Type B pancreatic cell (in vitro differentiated cells): ENCODE measurements at regions not wholly inside any gene's neighbourhood (a gene's known extent, or its start where the extent isn't known, plus 50 kb on each side); places are given as distances from the start of the nearest gene placed in this dataset.

Experiments used
- DNase-seq: peaks from one replicate; pipeline ENCODE4 v3.0.0; 2021; ENCODE audit warnings: mixed read lengths; ENCODE audit not compliant: unreplicated experiment; ENCODE audit errors: extremely low spot score
- H3K27ac Mint-ChIP-seq: 2 replicates; pipeline ENCODE4 v1.8.0; 2021; ENCODE audit warnings: mild to moderate bottlenecking, mixed read lengths
- H3K27me3 Mint-ChIP-seq: 2 replicates; pipeline ENCODE4 v1.8.0; 2021; ENCODE audit warnings: mixed read lengths
- H3K36me3 Mint-ChIP-seq: 2 replicates; pipeline ENCODE4 v1.8.0; 2021; ENCODE audit warnings: mixed read lengths
- H3K4me1 Mint-ChIP-seq: one replicate; pipeline ENCODE4 v1.8.0; 2021; ENCODE audit warnings: mixed read lengths; ENCODE audit not compliant: unreplicated experiment
- H3K4me3 Mint-ChIP-seq: 2 replicates; pipeline ENCODE4 v1.8.0; 2021; ENCODE audit warnings: mild to moderate bottlenecking, mixed read lengths
- H3K9me3 Mint-ChIP-seq: 2 replicates; pipeline ENCODE4 v1.8.0; 2021; ENCODE audit warnings: mixed read lengths
- TF ChIP-seq, protein P1 (sequence below): fragments of 200-600 bp; sonication (generic); conservative IDR thresholded peaks from 2 replicates; pipeline ENCODE4 v1.5.0; 2021; ENCODE audit warnings: antibody characterized with exemption, mild to moderate bottlenecking

DNA sequence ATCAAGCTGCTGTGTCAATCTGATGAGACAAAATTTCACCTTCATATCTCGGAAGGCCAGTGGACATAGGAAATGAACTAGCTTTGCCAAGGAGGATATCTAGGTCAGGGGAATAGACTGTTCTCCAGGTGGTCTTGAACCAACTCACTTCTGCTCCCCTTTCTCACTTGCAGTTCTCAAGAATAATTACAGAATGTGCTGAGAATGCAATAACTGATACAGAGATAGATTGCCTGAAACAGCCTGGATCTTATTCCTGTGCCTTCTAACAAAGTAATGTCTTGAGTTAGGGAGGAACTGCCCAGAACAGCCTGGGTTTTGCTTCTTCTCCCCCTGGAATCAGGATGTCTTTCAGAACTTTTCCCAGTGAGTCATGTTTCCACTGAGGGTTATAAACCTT is 636.7 kb downstream of the KCNT2 start:
- TF ChIP-seq, protein P1, sequence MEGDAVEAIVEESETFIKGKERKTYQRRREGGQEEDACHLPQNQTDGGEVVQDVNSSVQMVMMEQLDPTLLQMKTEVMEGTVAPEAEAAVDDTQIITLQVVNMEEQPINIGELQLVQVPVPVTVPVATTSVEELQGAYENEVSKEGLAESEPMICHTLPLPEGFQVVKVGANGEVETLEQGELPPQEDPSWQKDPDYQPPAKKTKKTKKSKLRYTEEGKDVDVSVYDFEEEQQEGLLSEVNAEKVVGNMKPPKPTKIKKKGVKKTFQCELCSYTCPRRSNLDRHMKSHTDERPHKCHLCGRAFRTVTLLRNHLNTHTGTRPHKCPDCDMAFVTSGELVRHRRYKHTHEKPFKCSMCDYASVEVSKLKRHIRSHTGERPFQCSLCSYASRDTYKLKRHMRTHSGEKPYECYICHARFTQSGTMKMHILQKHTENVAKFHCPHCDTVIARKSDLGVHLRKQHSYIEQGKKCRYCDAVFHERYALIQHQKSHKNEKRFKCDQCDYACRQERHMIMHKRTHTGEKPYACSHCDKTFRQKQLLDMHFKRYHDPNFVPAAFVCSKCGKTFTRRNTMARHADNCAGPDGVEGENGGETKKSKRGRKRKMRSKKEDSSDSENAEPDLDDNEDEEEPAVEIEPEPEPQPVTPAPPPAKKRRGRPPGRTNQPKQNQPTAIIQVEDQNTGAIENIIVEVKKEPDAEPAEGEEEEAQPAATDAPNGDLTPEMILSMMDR = no peak
- H3K27ac Mint-ChIP-seq = no peak overlapping the region
- H3K27me3 Mint-ChIP-seq = no peaks in the 10 kb centered on the region
- no peak for DNase-seq
- no peak overlapping the region for H3K4me3 Mint-ChIP-seq
- H3K36me3 Mint-ChIP-seq = no peaks in the 10 kb centered on the region
- no peaks in the 10 kb centered on the region for H3K9me3 Mint-ChIP-seq
- no peaks in the 10 kb centered on the region for H3K4me1 Mint-ChIP-seq

DNA sequence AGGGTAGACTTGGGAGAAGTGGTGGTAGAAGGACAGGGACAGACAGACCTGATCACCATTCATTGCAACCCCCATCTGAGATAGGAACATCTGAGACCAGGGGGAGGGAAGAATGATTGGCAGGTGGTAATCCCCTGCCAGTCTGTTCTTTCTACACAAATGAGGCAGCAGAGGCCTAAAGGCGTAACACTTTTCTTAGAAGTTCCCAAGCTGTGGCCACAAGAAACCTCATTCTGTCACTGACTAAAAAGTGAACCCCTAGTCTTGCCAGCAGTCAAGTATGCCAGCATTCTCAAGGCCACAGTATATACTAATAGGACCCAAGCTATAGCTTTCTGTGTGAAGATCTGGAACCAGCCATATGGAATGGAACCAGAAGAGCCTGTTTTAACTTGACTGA is 638.0 kb downstream of the KCNT2 start:
- Mint-ChIP-seq H3K36me3 (no peaks in the 10 kb centered on the region), H3K4me3 (no peak overlapping the region), H3K4me1 (no peaks in the 10 kb centered on the region), H3K27me3 (no peaks in the 10 kb centered on the region), H3K27ac (no peak overlapping the region), H3K9me3 (no peaks in the 10 kb centered on the region)
- TF ChIP-seq, protein P1 = no peak
- DNase-seq = no peak

DNA sequence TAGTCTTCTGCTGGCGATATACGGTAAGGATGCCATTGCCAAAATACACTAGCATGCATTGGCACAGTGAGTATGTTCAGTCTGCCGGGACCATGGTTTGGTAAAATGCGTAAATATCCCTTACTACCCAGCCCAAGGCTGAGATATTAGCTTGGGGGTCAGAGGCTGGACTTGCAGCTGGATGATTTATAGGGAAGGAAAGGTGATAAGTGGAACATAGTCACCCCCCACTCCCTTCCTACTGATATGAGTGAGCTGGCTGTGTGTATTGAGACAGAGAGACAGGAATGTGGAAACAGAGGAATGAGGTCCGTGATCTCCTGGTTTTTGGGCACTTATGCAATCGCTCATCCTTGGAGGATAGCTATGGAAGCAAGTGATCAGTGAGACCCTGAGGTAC is 642.8 kb downstream of the KCNT2 start:
- Mint-ChIP-seq H3K36me3 (no peaks in the 10 kb centered on the region), H3K27me3 (no peaks in the 10 kb centered on the region), H3K4me1 (no peaks in the 10 kb centered on the region), H3K27ac (no peak overlapping the region), H3K4me3 (no peak overlapping the region), H3K9me3 (no peaks in the 10 kb centered on the region)
- DNase-seq = no peak
- TF ChIP-seq, protein P1 = no peak

DNA sequence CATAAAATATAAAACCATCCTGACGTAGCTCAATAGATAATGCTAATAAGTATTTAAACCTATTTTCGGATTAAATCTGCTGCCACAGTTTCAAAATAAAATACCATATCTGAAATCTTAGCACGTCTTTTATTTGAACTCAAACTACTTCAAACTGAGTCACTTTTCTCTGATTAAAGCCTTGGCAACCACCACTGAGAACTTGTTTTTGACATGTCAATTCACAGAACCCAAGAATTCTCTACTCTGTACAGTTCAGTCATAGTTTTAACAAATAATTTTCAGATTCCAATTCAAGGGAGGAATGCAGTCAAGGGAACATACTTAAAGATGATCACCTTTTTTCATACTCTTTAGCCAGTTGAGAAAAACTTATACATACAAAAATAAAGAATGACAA is 643.2 kb downstream of the KCNT2 start:
- Mint-ChIP-seq H3K4me1 (no peaks in the 10 kb centered on the region), H3K36me3 (no peaks in the 10 kb centered on the region), H3K27ac (no peak overlapping the region), H3K27me3 (no peaks in the 10 kb centered on the region), H3K9me3 (no peaks in the 10 kb centered on the region), H3K4me3 (no peak overlapping the region)
- DNase-seq = no peak
- TF ChIP-seq, protein P1 = no peak

DNA sequence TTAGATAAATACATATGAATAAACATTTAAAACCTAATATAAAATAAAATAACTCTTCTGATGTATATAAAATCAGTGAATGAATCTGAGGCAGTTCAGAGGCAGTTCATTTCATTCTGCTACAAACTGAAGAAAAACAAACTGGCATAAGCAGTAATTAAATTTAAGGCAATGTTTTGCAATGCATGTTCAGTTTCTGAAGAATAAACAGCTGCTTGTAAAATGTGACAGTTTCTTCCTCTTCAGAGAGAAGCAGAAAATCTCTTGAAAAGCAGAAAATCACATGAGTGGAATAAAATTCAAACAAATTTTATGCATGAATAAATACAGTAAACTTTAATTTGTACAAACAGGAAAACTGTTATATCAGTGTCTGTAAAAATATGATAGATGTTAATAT is 643.7 kb downstream of the KCNT2 start:
- TF ChIP-seq, protein P1 = no peak
- no peak for DNase-seq
- Mint-ChIP-seq H3K4me1 (no peaks in the 10 kb centered on the region), H3K27me3 (no peaks in the 10 kb centered on the region), H3K27ac (no peak overlapping the region), H3K9me3 (no peaks in the 10 kb centered on the region), H3K36me3 (no peaks in the 10 kb centered on the region), H3K4me3 (no peak overlapping the region)

DNA sequence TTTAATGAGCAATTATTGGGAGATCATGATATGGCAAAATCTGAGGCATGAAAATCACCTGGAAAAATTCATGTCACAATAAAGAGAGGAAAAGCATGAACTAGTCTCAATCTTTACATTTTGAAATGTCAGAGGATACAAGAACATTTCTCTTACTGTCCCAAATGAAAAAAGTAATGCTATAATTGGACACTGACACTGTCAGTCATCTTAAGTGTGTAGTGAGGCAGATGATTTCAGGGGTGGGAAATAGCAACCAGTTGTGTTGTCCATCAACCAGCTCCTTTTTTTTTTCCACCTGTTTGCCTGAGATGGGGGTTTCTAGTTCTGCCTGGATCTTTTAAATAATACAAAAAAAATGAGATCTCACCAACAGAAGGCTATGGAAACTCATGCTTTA is 646.2 kb downstream of the KCNT2 start:
- no peak overlapping the region for H3K4me3 Mint-ChIP-seq
- H3K36me3 Mint-ChIP-seq = no peaks in the 10 kb centered on the region
- TF ChIP-seq, protein P1 = no peak

More for the DNA sequence above, 646.2 kb downstream of the KCNT2 start:
- no peak for DNase-seq
- no peak overlapping the region for H3K27ac Mint-ChIP-seq
- no peaks in the 10 kb centered on the region for H3K27me3 Mint-ChIP-seq
- no peaks in the 10 kb centered on the region for H3K4me1 Mint-ChIP-seq
- no peaks in the 10 kb centered on the region for H3K9me3 Mint-ChIP-seq
